ENCODE measurements at regions not wholly inside any gene's neighbourhood (a gene's known extent, or its start where the extent isn't known, plus 50 kb on each side); places are given as distances from the start of the nearest gene placed in this dataset.

GRCh38 chr2:132366421-132367180 lies 50.0 kb upstream of the GPR39 start:
- intact Hi-C loops (cut with DNase I) = no loop called here
- WGBS (ENCODE audit: insufficient coverage, low coverage, low lambda C conversion rate, missing lambda C conversion rate) = 45% methylated on average over 5 of the region's 5 CpGs
- no peak for DNase-seq
- Histone ChIP-seq H3K27ac (no peak overlapping the region), H3K4me1 (no peaks in the 10 kb centered on the region), H3K9me3 (peaks cover 0 to 2% (median 0%) of the 10 kb centered on the region in 4 donors), H3K27me3 (no peaks in the 10 kb centered on the region), H3K36me3 (no peaks in the 10 kb centered on the region), H3K4me3 (no peak overlapping the region)
- ATAC-seq = peak in 3 of 4 donors; percentile 23 to 34 (median 26)
- TF ChIP-seq CTCF (IDR thresholded peaks at IDR 0.05) = no peak
- TF ChIP-seq POLR2A (IDR thresholded peaks at IDR 0.05) = no peak

MicroRNAs encoded in the stretch of these regions (microRNA counts, 767-probe panel; counts per million panel counts)
- 237 counts per million for microRNA hsa-miR-663b

Small RNA genes lying in the stretch of these regions (microRNA-seq; reads per million reads assigned to microRNA genes)
- gene MIR663B = 0 reads per million in 2 donors

Small RNA genes lying in the stretch of these regions (small RNA-seq; reads per million reads assigned to genes)
- gene MIR663B (0 reads per million in 2 experiments), gene RNA5-8SP5 (0 reads per million in 2 experiments)

Measured in right lobe of liver (tissue), 6 donors.